ENCODE measurements at regions not wholly inside any gene's neighbourhood (a gene's known extent, or its start where the extent isn't known, plus 50 kb on each side); places are given as distances from the start of the nearest gene placed in this dataset.

DNA sequence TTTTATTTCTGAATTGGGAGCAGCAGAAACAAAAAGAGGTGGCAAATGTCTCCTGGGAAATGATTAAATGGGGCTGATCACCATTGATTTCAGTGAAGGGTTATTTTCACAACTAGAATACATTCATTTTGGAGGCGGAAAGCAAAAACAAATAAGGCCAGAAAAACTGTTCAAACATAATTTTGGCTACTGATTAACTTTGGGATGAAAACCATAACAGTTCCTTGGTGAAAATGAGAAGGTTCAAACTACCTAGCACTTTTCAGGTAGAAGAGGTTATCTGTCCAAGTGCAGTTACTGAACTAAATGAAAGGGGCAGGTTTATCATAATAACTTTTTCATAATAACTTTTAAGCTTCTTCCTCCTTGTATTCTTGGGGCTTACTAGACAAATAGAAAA lies 718.5 kb downstream of the CDH11 start:
- ChIA-PET POLR2A (no interaction called here), CTCF (no interaction called here)
- in situ Hi-C loops (cut with HindIII; ENCODE audit: low pct_unique_long_range_greater_than_20kb, low sequenced_read_pairs) = no loop called here

DNA sequence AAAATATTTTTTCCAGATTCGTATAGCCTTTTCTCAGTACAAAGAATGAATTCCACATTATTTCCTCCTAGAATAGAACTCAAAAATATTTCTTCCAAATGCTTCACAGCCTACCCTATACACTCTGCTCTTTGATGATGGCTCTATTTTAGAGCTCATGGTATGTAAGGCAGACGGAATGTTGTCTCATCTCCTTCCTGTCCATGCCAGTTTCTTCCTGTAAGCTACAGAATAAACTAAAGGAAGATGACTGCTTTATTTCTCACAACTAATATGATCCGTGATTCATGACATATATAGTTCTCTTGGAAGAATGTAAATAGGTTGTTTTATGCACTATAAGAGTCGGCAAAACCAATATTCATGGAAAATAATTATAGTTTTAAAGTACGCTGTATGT lies 723.1 kb downstream of the CDH11 start:
- ATAC-seq = no peak
- BruUV-seq (replicated peaks) = no TSS peak
- no peaks in the 10 kb centered on the region for H3K4me1 ChIP-seq (ENCODE audit: control insufficient read depth, insufficient read depth, low read length)
- H3K36me3 ChIP-seq (ENCODE audit: control insufficient read depth, insufficient read depth, low read length) = no peaks in the 10 kb centered on the region
- DNase-seq (ENCODE audit: low read depth, low spot score) = no peak
- H3K4me3 ChIP-seq (ENCODE audit: low read depth in 2 of 2, low read length in 2 of 2) = no peak overlapping the region
- H3K27ac ChIP-seq (ENCODE audit: low read length) = no peak overlapping the region
- H3K9me3 ChIP-seq (ENCODE audit: control insufficient read depth, insufficient read depth, low read depth, low read length) = no peaks in the 10 kb centered on the region
- CTCF ChIA-PET = no interaction called here
- no peaks in the 10 kb centered on the region for H3K27me3 ChIP-seq (ENCODE audit: control insufficient read depth, insufficient read depth, low read length)
- in situ Hi-C loops (cut with HindIII; ENCODE audit: low pct_unique_long_range_greater_than_20kb, low sequenced_read_pairs) = no loop called here
- no peak for TF ChIP-seq POLR2AphosphoS5 (IDR thresholded peaks at IDR 0.05; ENCODE audit: low read depth, low read length)
- POLR2A ChIA-PET = no interaction called here
- intact Hi-C loops (cut with micrococcal nuclease; ENCODE audit: unreplicated experiment) = no loop called here

More for the DNA sequence above, 718.5 kb downstream of the CDH11 start:
- DNase-seq (ENCODE audit: low read depth, low spot score) (no peak), ATAC-seq (no peak)
- BruUV-seq (replicated peaks) = no TSS peak
- Histone ChIP-seq H3K4me1 (ENCODE audit: control insufficient read depth, insufficient read depth, low read length) (no peaks in the 10 kb centered on the region), H3K27ac (ENCODE audit: low read length) (no peak overlapping the region), H3K9me3 (ENCODE audit: control insufficient read depth, insufficient read depth, low read depth, low read length) (no peaks in the 10 kb centered on the region), H3K27me3 (ENCODE audit: control insufficient read depth, insufficient read depth, low read length) (no peaks in the 10 kb centered on the region), H3K36me3 (ENCODE audit: control insufficient read depth, insufficient read depth, low read length) (no peaks in the 10 kb centered on the region), H3K4me3 (ENCODE audit: low read depth in 2 of 2, low read length in 2 of 2) (no peak overlapping the region)
- intact Hi-C loops (cut with micrococcal nuclease; ENCODE audit: unreplicated experiment) = no loop called here
- TF ChIP-seq TCF7L2 (IDR thresholded peaks at IDR 0.05; ENCODE audit: low read depth, low read length) (no peak), POLR2AphosphoS5 (IDR thresholded peaks at IDR 0.05; ENCODE audit: low read depth, low read length) (no peak), SIN3A (IDR thresholded peaks at IDR 0.05; ENCODE audit: borderline replicate concordance, insufficient read depth, low read depth, low read length) (no peak), REST (IDR thresholded peaks at IDR 0.05; ENCODE audit: insufficient read depth in 1 of 2, low read depth in 2 of 2, low read length in 1 of 2) (no peak)
- TF ChIP-seq, protein P1, sequence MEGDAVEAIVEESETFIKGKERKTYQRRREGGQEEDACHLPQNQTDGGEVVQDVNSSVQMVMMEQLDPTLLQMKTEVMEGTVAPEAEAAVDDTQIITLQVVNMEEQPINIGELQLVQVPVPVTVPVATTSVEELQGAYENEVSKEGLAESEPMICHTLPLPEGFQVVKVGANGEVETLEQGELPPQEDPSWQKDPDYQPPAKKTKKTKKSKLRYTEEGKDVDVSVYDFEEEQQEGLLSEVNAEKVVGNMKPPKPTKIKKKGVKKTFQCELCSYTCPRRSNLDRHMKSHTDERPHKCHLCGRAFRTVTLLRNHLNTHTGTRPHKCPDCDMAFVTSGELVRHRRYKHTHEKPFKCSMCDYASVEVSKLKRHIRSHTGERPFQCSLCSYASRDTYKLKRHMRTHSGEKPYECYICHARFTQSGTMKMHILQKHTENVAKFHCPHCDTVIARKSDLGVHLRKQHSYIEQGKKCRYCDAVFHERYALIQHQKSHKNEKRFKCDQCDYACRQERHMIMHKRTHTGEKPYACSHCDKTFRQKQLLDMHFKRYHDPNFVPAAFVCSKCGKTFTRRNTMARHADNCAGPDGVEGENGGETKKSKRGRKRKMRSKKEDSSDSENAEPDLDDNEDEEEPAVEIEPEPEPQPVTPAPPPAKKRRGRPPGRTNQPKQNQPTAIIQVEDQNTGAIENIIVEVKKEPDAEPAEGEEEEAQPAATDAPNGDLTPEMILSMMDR (IDR thresholded peaks at IDR 0.05) = no peak

DNA sequence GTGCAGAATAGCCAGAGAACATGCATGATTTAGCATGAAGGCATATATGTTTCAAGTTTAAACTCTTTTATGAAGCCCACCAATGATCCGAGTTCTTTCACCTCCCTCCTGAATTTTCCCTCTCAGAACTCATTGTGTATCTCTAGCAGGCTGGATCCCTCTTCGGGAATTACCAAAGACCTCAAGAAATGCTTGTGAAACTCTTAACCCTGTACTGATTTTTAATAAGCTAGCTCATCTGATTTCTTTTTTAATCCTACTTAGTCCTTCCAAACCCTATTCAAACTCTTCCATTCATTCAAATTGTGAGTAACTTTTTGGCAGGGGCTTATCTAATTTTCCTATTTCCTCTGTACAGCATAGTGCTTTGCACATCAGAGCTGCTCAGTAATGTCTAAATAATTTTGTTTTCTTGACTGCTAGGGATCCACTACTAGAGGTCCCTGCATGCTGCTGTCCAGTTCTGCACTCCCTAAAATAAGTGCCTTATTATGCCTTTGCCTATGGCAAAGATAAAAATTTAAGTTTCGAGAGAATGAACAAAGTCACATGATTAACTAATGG lies 723.8 kb downstream of the CDH11 start:
- Histone ChIP-seq H3K27ac (ENCODE audit: low read length) (no peak overlapping the region), H3K36me3 (ENCODE audit: control insufficient read depth, insufficient read depth, low read length) (no peaks in the 10 kb centered on the region), H3K4me3 (ENCODE audit: low read depth in 2 of 2, low read length in 2 of 2) (no peak overlapping the region), H3K27me3 (ENCODE audit: control insufficient read depth, insufficient read depth, low read length) (no peaks in the 10 kb centered on the region), H3K9me3 (ENCODE audit: control insufficient read depth, insufficient read depth, low read depth, low read length) (no peaks in the 10 kb centered on the region), H3K4me1 (ENCODE audit: control insufficient read depth, insufficient read depth, low read length) (no peaks in the 10 kb centered on the region)
- in situ Hi-C loops (cut with HindIII; ENCODE audit: low pct_unique_long_range_greater_than_20kb, low sequenced_read_pairs) (no loop called here), intact Hi-C loops (cut with micrococcal nuclease; ENCODE audit: unreplicated experiment) (no loop called here)
- CTCF ChIA-PET = no interaction called here
- POLR2A ChIA-PET = no interaction called here
- TF ChIP-seq, protein P1 (IDR thresholded peaks at IDR 0.05) = no peak
- TF ChIP-seq TCF7L2 (IDR thresholded peaks at IDR 0.05; ENCODE audit: low read depth, low read length) (no peak), REST (IDR thresholded peaks at IDR 0.05; ENCODE audit: insufficient read depth in 1 of 2, low read depth in 2 of 2, low read length in 1 of 2) (no peak), POLR2AphosphoS5 (IDR thresholded peaks at IDR 0.05; ENCODE audit: low read depth, low read length) (no peak), SIN3A (IDR thresholded peaks at IDR 0.05; ENCODE audit: borderline replicate concordance, insufficient read depth, low read depth, low read length) (no peak)
- no peak for ATAC-seq
- DNase-seq (ENCODE audit: low read depth, low spot score) = no peak
- BruUV-seq (replicated peaks) = no TSS peak
